ENCODE measurements at regions not wholly inside any gene's neighbourhood (a gene's known extent, or its start where the extent isn't known, plus 50 kb on each side); places are given as distances from the start of the nearest gene placed in this dataset.

- Mint-ChIP-seq H3K27me3 (ENCODE audit: low read depth) (peaks cover 5% of the 10 kb centered on the region), H3K4me3 (no peak overlapping the region), H3K27ac (ENCODE audit: unreplicated experiment) (peak overlapping the region; percentile 48), H3K4me1 (peaks cover 27% of the 10 kb centered on the region), H3K9me3 (peaks cover 3% of the 10 kb centered on the region), H3K36me3 (ENCODE audit: low read depth) (no peaks in the 10 kb centered on the region)
- TF ChIP-seq, protein P1, sequence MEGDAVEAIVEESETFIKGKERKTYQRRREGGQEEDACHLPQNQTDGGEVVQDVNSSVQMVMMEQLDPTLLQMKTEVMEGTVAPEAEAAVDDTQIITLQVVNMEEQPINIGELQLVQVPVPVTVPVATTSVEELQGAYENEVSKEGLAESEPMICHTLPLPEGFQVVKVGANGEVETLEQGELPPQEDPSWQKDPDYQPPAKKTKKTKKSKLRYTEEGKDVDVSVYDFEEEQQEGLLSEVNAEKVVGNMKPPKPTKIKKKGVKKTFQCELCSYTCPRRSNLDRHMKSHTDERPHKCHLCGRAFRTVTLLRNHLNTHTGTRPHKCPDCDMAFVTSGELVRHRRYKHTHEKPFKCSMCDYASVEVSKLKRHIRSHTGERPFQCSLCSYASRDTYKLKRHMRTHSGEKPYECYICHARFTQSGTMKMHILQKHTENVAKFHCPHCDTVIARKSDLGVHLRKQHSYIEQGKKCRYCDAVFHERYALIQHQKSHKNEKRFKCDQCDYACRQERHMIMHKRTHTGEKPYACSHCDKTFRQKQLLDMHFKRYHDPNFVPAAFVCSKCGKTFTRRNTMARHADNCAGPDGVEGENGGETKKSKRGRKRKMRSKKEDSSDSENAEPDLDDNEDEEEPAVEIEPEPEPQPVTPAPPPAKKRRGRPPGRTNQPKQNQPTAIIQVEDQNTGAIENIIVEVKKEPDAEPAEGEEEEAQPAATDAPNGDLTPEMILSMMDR (conservative IDR thresholded peaks at IDR 0.05), result peak; percentile 30
- peak; percentile 27 for DNase-seq (ENCODE audit: low read depth, low spot score)
Measured at GRCh38 chr17:31696184-31696602, 162.9 kb downstream of the COPRS start.

GRCh38 chr17:31695456-31696090, 163.5 kb downstream of the COPRS start:
- H3K9me3 Mint-ChIP-seq, result no peaks in the 10 kb centered on the region
- H3K36me3 Mint-ChIP-seq (ENCODE audit: low read depth), result no peaks in the 10 kb centered on the region
- H3K27me3 Mint-ChIP-seq (ENCODE audit: low read depth), result no peaks in the 10 kb centered on the region
- H3K4me3 Mint-ChIP-seq, result no peak overlapping the region
- no peak for DNase-seq (ENCODE audit: low read depth, low spot score)
- H3K4me1 Mint-ChIP-seq, result peaks cover 27% of the 10 kb centered on the region
- TF ChIP-seq, protein P1 (conservative IDR thresholded peaks at IDR 0.05), result no peak
- H3K27ac Mint-ChIP-seq (ENCODE audit: unreplicated experiment), result no peak overlapping the region

- H3K36me3 Mint-ChIP-seq (ENCODE audit: low read depth), result no peaks in the 10 kb centered on the region
- no peaks in the 10 kb centered on the region for H3K27me3 Mint-ChIP-seq (ENCODE audit: low read depth)
- H3K27ac Mint-ChIP-seq (ENCODE audit: unreplicated experiment), result no peak overlapping the region
- DNase-seq (ENCODE audit: low read depth, low spot score), result no peak
- H3K9me3 Mint-ChIP-seq, result no peaks in the 10 kb centered on the region
- TF ChIP-seq, protein P1 (conservative IDR thresholded peaks at IDR 0.05), result no peak
- peaks cover 27% of the 10 kb centered on the region for H3K4me1 Mint-ChIP-seq
- no peak overlapping the region for H3K4me3 Mint-ChIP-seq
Measured at GRCh38 chr17:31693433-31694220, 165.4 kb downstream of the COPRS start.

GRCh38 chr17:31692632-31693031, 166.4 kb downstream of the COPRS start:
- no peaks in the 10 kb centered on the region for H3K27me3 Mint-ChIP-seq (ENCODE audit: low read depth)
- TF ChIP-seq, protein P1 (conservative IDR thresholded peaks at IDR 0.05), result no peak
- no peak overlapping the region for H3K27ac Mint-ChIP-seq (ENCODE audit: unreplicated experiment)
- H3K36me3 Mint-ChIP-seq (ENCODE audit: low read depth), result no peaks in the 10 kb centered on the region
- H3K4me1 Mint-ChIP-seq, result peaks cover 27% of the 10 kb centered on the region
- no peaks in the 10 kb centered on the region for H3K9me3 Mint-ChIP-seq
- DNase-seq (ENCODE audit: low read depth, low spot score), result no peak
- no peak overlapping the region for H3K4me3 Mint-ChIP-seq

DNA sequence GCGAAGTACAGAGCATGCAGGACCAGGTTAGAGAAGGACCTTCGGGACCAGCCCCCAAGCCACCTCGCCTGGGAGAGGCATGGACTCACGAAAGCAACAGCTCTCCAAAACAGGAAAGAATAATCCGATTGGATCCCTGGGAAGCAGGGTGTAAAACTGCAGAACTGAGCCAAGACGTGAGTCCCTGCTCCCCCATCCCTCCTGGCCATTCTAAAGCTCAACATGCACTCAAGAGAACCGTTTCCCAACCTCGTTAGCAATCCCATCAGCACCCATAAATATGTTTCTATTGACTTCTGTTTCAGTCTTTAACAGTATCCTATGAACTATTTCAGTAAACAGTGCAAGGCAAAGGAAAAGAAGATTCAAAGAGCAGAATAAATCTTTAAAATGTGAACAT, 167.0 kb downstream of the COPRS start:
- Mint-ChIP-seq H3K36me3 (ENCODE audit: low read depth) (no peaks in the 10 kb centered on the region), H3K9me3 (no peaks in the 10 kb centered on the region), H3K4me3 (no peak overlapping the region), H3K27ac (ENCODE audit: unreplicated experiment) (no peak overlapping the region), H3K27me3 (ENCODE audit: low read depth) (no peaks in the 10 kb centered on the region), H3K4me1 (peaks cover 25% of the 10 kb centered on the region)
- no peak for DNase-seq (ENCODE audit: low read depth, low spot score)
- TF ChIP-seq, protein P1 (conservative IDR thresholded peaks at IDR 0.05), result no peak
